HepG2 (cell line): ENCODE measurements at regions not wholly inside any gene's neighbourhood (a gene's known extent, or its start where the extent isn't known, plus 50 kb on each side); places are given as distances from the start of the nearest gene placed in this dataset.

Experiments used
- ATAC-seq: fragments of 200-7000 bp; cut with Tn5 transposase; 3 replicates; pipeline ENCODE4 v1.9.1; 2020; ENCODE audit warnings: mild to moderate bottlenecking, moderate library complexity
- BruUV-seq: library from RNA; stranded (reverse); fragments of 400-500 nt; replicated peaks from 2 replicates; lab custom pipeline; 2021; lab: Mats Ljungman, UMichigan
- CTCF ChIA-PET: fragments of 300-600 bp; formaldehyde crosslinking; extraction: SDS; loops from one replicate; lab custom pipeline; 2021; ENCODE audit warnings: low total read pairs, inconsistent platforms, low intra/inter-chr PET ratio; lab: Yijun Ruan, JAX
- POLR2A ChIA-PET: fragments of 350-600 bp; sonication (Branson Sonifier 250); formaldehyde crosslinking; loops from one replicate; lab custom pipeline; 2020; ENCODE audit warnings: antibody characterized with exemption, inconsistent platforms; lab: Yijun Ruan, JAX
- DNase-seq: peaks from one replicate; pipeline ENCODE4 v3.0.0-alpha.2; 2015; ENCODE audit warnings: low spot score
- FAIRE-seq: peaks from 3 replicates; lab custom pipeline; 2011; peaks lifted over from hg19 to GRCh38; lab: Jason Lieb, UNC
- H2AFZ ChIP-seq: one replicate; pipeline ENCODE4 v1.6.1; 2011; ENCODE audit warnings: low read length, inconsistent platforms
- H3K27ac ChIP-seq: fragments of 300-600 bp; 3 replicates; pipeline ENCODE4 v1.8.0; 2011; ENCODE audit warnings: mixed run types, mild to moderate bottlenecking, mixed read lengths, low read length, inconsistent platforms; ENCODE audit not compliant: insufficient read depth; ENCODE audit errors: extremely low read length
- H3K27me3 ChIP-seq, 2 experiments: fragments of 200-600 bp in 1 of 2; 2 replicates in 1 of 2; 3 replicates in 1 of 2; pipeline versions ENCODE4 v1.6.0 to v1.8.0; 2011; ENCODE audit warnings: low read length in 2 of 2, mild to moderate bottlenecking in 2 of 2, moderate library complexity in 2 of 2, inconsistent platforms in 1 of 2; ENCODE audit not compliant: insufficient read depth in 2 of 2, control insufficient read depth in 1 of 2
- H3K36me3 ChIP-seq, 2 experiments: fragments of 200-600 bp in 1 of 2; replicated peaks in 1 of 2; 2 replicates in 1 of 2; 3 replicates in 1 of 2; pipeline versions ENCODE4 v1.5.1 to v1.8.0; 2011; ENCODE audit warnings: low read length in 2 of 2, inconsistent platforms in 1 of 2; ENCODE audit not compliant: insufficient read depth in 2 of 2, control insufficient read depth in 1 of 2
- H3K4me1 ChIP-seq: 2 replicates; pipeline ENCODE4 v1.5.1; 2012; ENCODE audit warnings: low read length, inconsistent platforms; ENCODE audit not compliant: insufficient read depth
- H3K4me2 ChIP-seq: 2 replicates; pipeline ENCODE4 v1.6.0; 2011; ENCODE audit warnings: low read depth, low read length, inconsistent platforms
- H3K4me3 ChIP-seq, 3 experiments: fragments of 200-600 bp in 1 of 3; sonication (generic), shearing (Covaris generic) in 1 of 3; replicated peaks in 1 of 3; 2 replicates each; pipeline ENCODE4 v1.5.1; 2011 to 2016; ENCODE audit warnings: low read length in 3 of 3, inconsistent platforms in 2 of 3, low read depth in 2 of 3, mild to moderate bottlenecking in 2 of 3, control low read depth in 1 of 3, mixed read lengths in 1 of 3; ENCODE audit not compliant: insufficient read depth in 1 of 3
- H3K79me2 ChIP-seq: one replicate; pipeline ENCODE4 v1.6.1; 2011; ENCODE audit warnings: low read length, inconsistent platforms; ENCODE audit not compliant: insufficient read depth
- H3K9ac ChIP-seq: 2 replicates; pipeline ENCODE4 v1.6.0; 2011; ENCODE audit warnings: mild to moderate bottlenecking, low read depth, low read length, inconsistent platforms; ENCODE audit not compliant: insufficient read depth
- H3K9me3 ChIP-seq: 2 replicates; pipeline ENCODE4 v1.5.1; 2012; ENCODE audit warnings: mild to moderate bottlenecking, low read length
- H4K20me1 ChIP-seq: 2 replicates; pipeline ENCODE4 v1.6.0; 2011; ENCODE audit warnings: inconsistent platforms, mild to moderate bottlenecking, low read length, moderate library complexity; ENCODE audit not compliant: insufficient read depth
- ATF7-NPFF ChIP-seq: sonication (generic); formaldehyde crosslinking; IDR thresholded peaks from 2 replicates; pipeline ENCODE4 v1.8.1; 2023; ENCODE audit warnings: mild to moderate bottlenecking, low read depth, missing genetic modification reagents, moderate library complexity
- PPARG ChIP-seq: conservative IDR thresholded peaks from 2 replicates; pipeline ENCODE4 v1.6.1; 2016; ENCODE audit warnings: missing biosample characterization, missing genetic modification reagents
- SMARCC2 ChIP-seq: fragments of 450-650 bp; IDR thresholded peaks from 2 replicates; pipeline ENCODE4 v1.6.1; 2017; ENCODE audit warnings: antibody characterized with exemption, mild to moderate bottlenecking
- ZNF670 ChIP-seq: sonication (generic); formaldehyde crosslinking; IDR thresholded peaks from 2 replicates; pipeline ENCODE4 v1.8.0; 2022; ENCODE audit warnings: mild to moderate bottlenecking, missing genetic modification reagents, borderline replicate concordance
- WGBS: methylation state at CpG from one replicate; pipeline ENCODE4 v1.1.6; 2017; ENCODE audit warnings: low lambda C conversion rate; 5-methylcytosine and 5-hydroxymethylcytosine counted together
- in situ Hi-C: cut with HindIII; loops from 2 replicates; pipeline ENCODE4 v1.10.0; 2017; ENCODE audit warnings: low pct_unique_long_range_greater_than_20kb; ENCODE audit not compliant: extremely low pct_ligation_motif_present
- intact Hi-C: fragments of 100-400 bp; cut with micrococcal nuclease; formaldehyde crosslinking; loops from one replicate; pipeline ENCODE4 v1.10.0; 2022; ENCODE audit not compliant: unreplicated experiment
- TF ChIP-seq, protein P1 (sequence below): sonication (generic); formaldehyde crosslinking; IDR thresholded peaks from 2 replicates; pipeline ENCODE4 v1.4.0; 2020; ENCODE audit warnings: missing genetic modification reagents
- TF ChIP-seq, protein P2 (sequence below): sonication (generic); formaldehyde crosslinking; IDR thresholded peaks from 2 replicates; pipeline ENCODE4 v1.4.0; 2020; ENCODE audit warnings: missing genetic modification reagents, borderline replicate concordance
- TF ChIP-seq, protein P3 (sequence below): sonication (generic); formaldehyde crosslinking; IDR thresholded peaks from 2 replicates; pipeline ENCODE4 v1.5.0; 2020; ENCODE audit warnings: mild to moderate bottlenecking, low read depth, missing genetic modification reagents, borderline replicate concordance

DNA sequence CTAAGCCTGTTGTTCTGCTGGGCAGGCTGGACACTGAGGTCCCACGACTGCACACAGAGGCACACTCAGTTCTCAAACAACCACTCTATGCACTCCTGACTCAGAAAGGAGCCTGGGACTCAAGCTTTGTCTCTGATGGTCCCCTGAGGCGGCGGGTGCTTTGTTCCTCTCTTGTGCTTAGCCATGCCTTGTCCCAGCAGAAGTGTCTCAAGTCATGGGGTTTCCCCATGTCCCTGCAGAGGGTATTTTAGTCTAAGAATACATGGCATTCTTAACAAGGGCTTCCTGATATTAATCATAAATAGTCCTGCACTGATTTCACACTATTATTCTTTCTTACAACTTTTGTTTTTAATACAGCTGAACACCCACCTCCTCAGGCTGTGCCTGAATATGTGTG is 72.5 kb downstream of the CXCL12 start:
- H2AFZ ChIP-seq = no peak overlapping the region
- no peaks in the 10 kb centered on the region for H3K9me3 ChIP-seq
- H4K20me1 ChIP-seq = no peaks in the 10 kb centered on the region
- in situ Hi-C loops = no loop called here
- 3% methylated on average over 3 of the region's 3 CpGs for WGBS
- H3K4me3 ChIP-seq = no peak overlapping the region
- FAIRE-seq (no peak), ATAC-seq (no peak), DNase-seq (no peak)
- H3K36me3 ChIP-seq = no peaks in the 10 kb centered on the region
- CTCF ChIA-PET = no interaction called here
- BruUV-seq = no TSS peak
- H3K4me2 ChIP-seq = no peak overlapping the region
- no peak overlapping the region for H3K27ac ChIP-seq
- H3K9ac ChIP-seq = no peak overlapping the region
- TF ChIP-seq ATF7-NPFF (CRISPR knock-in tag) (no peak), PPARG (no peak), SMARCC2 (no peak), ZNF670 (CRISPR knock-in tag) (no peak)
- TF ChIP-seq, protein P1, sequence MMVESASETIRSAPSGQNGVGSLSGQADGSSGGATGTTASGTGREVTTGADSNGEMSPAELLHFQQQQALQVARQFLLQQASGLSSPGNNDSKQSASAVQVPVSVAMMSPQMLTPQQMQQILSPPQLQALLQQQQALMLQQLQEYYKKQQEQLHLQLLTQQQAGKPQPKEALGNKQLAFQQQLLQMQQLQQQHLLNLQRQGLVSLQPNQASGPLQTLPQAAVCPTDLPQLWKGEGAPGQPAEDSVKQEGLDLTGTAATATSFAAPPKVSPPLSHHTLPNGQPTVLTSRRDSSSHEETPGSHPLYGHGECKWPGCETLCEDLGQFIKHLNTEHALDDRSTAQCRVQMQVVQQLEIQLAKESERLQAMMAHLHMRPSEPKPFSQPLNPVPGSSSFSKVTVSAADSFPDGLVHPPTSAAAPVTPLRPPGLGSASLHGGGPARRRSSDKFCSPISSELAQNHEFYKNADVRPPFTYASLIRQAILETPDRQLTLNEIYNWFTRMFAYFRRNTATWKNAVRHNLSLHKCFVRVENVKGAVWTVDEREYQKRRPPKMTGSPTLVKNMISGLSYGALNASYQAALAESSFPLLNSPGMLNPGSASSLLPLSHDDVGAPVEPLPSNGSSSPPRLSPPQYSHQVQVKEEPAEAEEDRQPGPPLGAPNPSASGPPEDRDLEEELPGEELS (CRISPR knock-in tag) = no peak
- TF ChIP-seq, protein P2, sequence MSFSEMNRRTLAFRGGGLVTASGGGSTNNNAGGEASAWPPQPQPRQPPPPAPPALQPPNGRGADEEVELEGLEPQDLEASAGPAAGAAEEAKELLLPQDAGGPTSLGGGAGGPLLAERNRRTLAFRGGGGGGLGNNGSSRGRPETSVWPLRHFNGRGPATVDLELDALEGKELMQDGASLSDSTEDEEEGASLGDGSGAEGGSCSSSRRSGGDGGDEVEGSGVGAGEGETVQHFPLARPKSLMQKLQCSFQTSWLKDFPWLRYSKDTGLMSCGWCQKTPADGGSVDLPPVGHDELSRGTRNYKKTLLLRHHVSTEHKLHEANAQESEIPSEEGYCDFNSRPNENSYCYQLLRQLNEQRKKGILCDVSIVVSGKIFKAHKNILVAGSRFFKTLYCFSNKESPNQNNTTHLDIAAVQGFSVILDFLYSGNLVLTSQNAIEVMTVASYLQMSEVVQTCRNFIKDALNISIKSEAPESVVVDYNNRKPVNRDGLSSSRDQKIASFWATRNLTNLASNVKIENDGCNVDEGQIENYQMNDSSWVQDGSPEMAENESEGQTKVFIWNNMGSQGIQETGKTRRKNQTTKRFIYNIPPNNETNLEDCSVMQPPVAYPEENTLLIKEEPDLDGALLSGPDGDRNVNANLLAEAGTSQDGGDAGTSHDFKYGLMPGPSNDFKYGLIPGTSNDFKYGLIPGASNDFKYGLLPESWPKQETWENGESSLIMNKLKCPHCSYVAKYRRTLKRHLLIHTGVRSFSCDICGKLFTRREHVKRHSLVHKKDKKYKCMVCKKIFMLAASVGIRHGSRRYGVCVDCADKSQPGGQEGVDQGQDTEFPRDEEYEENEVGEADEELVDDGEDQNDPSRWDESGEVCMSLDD = no peak
- TF ChIP-seq, protein P3, sequence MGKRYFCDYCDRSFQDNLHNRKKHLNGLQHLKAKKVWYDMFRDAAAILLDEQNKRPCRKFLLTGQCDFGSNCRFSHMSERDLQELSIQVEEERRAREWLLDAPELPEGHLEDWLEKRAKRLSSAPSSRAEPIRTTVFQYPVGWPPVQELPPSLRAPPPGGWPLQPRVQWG (CRISPR knock-in tag) = no peak
- no peaks in the 10 kb centered on the region for H3K4me1 ChIP-seq
- POLR2A ChIA-PET = no interaction called here
- no peaks in the 10 kb centered on the region for H3K79me2 ChIP-seq
- H3K27me3 ChIP-seq = no peaks in the 10 kb centered on the region
- intact Hi-C loops = no loop called here
